GM21737 (cell line): ENCODE measurements at regions not wholly inside any gene's neighbourhood (a gene's known extent, or its start where the extent isn't known, plus 50 kb on each side); places are given as distances from the start of the nearest gene placed in this dataset.
"Not testable (repeated sequence)": the region's sequence is repeated elsewhere in the genome, so short reads cannot be mapped to it uniquely, and the experiment has no call there.

Source experiments
- ATAC-seq: cut with Tn5 transposase; IDR thresholded peaks from one replicate; pipeline ENCODE4 v1.9.1; 2021; ENCODE audit warnings: mild to moderate bottlenecking, moderate library complexity; ENCODE audit not compliant: unreplicated experiment

DNA sequence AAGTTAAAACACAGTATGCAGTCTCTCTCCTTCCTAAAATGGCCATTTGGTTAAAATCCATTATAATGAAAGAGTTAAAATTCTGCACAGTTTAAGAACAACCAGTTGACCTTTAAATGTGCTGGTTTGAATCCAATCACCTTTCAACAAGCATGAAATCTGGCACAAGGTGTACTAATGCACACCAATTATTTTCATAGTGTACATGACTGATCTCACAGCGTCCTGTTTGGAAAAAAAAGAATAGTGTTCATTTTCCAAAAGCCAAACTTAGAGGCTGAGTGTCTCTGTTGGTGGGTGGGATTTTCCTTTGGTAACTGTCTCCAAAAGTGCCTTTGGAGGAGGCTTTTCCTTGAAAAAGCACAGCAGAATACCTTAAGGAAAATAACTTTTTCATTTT is 180.6 kb downstream of the DEPDC1B start:
- ATAC-seq, result no peak

DNA sequence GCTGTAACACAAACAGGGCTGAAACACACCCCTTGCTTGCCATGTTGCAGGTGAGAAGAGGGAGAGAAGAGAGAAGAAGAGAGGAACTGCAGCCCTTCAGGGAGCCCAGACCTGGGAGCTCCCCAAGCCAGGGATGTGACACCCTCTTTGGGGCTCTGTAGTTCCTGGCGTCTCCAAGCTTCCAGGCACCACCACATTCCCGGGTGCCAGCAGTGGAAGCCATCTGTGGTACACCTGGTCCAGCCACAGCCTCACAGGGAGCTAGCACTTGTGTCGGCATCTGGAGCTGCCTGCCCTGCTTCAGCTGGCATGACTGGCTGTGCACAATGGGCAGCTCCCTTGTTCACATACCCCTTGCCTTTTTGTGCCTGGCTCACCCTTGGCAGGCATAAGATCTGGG is 182.1 kb downstream of the DEPDC1B start:
- ATAC-seq, result no peak

DNA sequence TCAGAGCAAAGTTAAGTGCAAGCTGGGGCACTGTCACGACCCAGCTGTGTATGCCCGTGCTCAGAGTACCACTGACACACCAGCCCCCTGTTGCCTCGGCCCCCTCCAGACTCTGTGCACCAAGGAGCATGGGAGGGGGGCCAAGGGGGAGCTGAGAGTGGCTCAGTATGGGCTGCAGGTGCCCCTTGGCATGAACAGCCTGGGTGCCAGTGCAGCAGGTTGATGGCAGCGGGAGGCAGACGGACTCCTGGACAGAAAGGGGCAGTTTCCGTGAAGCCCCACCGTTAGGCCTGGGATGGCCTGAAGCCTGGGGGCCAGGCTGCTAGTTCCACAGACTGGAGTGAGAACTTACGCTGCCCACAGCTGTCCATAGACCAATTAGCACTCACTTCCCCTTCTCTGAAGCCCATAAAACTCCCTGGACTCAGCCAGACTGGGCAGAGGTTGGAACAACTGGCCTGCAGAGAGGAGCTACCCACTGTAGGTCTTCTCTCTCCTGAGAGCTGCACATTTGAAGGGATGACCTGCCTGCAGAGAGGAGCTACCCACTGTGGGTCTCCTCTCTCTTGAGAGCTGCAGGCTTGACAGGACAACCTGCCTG is 182.8 kb downstream of the DEPDC1B start:
- ATAC-seq, result no peak

DNA sequence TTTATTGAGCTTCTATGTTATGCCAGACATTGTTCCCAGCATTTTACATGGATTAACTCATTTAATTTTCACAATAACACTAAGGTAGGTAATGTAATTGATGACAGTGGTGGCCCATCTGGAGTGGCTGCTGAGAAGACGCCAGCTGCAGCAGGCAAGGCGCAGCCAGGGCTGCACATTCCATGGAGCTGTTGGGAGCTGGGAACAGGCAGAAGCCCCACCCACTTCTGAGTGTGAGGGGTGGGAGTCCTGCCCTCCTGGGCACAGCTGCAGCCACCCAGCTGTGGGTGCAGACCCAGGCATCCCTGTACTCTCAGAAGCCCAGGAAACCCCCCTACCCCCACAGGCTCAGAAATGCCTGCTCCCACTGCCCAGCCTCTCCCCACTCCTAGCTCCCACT is 183.3 kb downstream of the DEPDC1B start:
- no peak for ATAC-seq

DNA sequence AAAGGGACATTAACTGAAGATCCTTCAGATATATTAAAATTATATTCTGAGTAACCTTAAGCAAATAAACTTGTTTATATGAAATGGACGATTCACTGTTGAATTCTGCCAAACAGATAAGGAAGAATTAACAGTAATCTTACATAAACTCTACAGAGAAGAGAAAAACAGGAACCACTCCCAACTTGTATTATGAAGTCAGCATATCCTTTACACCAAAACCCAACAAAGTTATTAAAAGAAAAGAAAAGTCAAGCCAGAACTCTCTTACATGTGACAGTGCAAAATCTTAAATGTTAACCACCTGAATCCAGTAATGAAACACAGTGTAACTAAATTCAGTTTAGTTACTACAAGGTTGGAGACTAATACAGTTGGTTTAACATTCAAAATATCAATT is 185.8 kb downstream of the DEPDC1B start:
- no peak for ATAC-seq

DNA sequence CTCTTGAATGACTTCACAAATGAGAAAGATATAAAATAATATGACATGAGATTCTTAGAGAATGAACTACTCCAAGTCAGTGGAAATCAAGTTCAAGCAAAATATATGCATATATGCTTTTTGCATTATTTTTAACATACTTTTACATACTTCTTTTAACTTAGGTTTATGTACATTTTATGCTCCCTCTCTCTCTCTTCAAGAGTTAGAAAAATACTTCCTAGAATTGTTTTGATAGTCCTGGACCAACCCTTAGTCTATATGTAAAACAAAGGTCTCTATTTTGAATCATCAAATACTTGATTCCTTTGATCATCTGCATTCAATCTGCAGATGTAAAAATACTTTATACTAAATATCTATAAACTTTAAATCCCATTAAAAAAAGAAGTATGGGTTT is 187.8 kb downstream of the DEPDC1B start:
- no peak for ATAC-seq

GRCh38 chr5:60510663-60511062 is 189.3 kb downstream of the DEPDC1B start:
- ATAC-seq, result no peak

DNA sequence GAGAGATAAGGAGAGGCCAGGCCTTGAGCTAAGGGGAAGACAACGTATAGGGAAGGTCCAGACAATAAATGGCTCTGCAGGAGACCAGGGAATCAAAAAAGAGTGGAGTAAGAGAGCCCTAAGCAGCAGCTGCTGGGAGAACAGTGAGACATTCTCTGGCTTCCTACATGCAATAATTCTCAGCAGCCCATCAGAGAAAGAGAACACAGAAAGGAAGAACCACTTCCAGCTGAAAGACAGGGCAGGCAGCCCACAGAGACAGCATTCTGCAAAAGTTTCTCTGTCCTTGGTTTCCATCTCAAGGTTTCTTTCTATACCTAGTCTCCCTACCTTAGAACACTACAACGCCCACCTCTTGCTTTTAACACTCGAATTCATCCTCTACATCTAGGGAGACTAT is 189.9 kb downstream of the DEPDC1B start:
- no peak for ATAC-seq

GRCh38 chr5:60509519-60509918 is 190.4 kb downstream of the DEPDC1B start:
- ATAC-seq, result no peak

DNA sequence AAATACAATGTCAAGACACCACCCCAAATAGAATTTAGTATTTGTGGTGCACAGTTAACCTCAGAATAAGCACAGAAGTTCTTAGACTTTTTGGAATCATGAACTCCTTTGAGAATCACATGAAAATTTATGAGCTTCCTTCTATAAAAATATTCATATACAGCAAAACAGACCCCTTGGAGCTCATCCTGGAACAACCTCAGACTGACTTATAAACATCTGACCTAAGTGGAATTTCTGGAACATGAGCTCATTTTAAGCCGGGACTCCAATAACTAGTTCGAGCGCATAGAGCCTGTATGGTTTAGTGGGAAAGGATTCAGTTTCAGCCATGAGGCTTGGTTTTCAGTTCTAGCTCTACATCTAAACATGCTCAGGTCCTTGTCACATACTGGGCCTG is 192.3 kb downstream of the DEPDC1B start:
- ATAC-seq, result no peak

DNA sequence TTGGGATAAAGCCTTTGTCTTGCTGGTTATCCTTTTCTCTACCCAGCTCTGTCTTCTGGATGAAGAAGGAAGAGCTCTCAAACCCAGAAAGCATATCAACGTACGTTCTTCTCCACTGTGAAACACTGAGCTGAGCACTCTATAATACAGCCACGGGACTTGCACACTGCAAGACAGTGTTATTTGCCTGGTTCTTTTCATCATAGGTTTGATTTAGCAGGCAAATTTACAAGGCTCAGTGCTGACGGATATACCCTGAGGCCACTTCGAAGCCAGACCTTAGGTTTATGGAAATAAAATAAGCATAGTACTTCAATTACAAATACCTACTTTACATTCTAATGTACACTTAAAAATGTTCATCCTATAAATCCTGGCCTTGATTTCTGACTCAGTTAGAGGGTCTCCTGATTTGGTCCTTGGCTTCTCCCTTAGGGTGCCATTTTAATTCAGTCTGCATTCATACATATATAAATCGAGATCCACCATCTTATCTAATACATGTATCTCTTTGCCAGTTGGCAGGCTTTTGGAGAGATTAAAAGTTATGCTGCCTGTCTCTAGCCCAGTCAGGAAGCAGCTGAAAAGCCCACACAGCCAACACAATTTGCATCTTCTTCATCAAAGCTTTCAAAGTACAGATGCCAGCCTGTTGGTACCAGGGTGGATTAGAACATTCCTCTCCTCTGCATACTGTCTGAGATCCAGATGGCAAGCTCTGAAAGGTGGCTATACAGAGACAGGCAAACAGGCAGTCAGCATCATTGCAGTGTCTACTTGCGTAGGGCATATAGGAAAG is 194.4 kb downstream of the DEPDC1B start:
- ATAC-seq, result no peak

GRCh38 chr5:60504342-60504741 is 195.6 kb downstream of the DEPDC1B start:
- peak; percentile 62 for ATAC-seq

- peak; percentile 74 for ATAC-seq
Observed at GRCh38 chr5:60503771-60504170, 196.2 kb downstream of the DEPDC1B start.

DNA sequence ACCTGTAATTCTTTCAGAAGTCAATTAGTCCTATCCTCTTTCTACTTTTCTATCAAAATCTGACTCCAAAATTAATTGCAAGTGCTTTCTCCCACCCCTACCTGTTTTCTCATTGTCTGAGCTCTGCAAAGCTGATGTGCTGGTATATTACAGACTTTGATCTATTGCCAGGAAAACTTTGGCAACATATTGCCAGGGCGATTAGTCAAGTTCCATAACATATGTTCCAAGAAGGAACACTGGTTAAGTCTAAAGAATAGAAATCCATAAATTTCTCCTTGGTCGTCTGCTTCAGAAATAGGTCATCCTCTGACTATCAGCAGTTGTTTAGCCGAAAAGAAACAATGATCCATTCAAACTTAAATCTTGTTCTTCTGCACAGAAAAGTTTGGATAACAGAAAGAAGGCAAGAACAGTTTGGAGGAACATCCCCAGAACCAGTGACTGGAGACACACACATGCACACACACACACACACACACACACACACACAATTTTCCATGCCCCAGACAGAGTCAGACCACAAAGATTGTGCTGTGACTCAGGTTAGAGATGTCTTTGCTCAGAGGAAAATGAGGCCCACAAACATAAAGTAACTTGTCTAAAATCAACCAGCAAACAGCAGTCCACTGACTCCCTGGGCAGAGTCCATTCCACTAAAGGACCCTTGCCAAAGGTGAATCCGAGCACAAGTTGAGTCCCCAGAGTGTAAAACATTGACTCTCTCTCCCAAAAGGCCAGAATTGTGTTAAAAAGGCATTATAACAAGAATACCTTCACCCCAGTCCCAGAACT is 202.1 kb downstream of the DEPDC1B start:
- no peak for ATAC-seq

DNA sequence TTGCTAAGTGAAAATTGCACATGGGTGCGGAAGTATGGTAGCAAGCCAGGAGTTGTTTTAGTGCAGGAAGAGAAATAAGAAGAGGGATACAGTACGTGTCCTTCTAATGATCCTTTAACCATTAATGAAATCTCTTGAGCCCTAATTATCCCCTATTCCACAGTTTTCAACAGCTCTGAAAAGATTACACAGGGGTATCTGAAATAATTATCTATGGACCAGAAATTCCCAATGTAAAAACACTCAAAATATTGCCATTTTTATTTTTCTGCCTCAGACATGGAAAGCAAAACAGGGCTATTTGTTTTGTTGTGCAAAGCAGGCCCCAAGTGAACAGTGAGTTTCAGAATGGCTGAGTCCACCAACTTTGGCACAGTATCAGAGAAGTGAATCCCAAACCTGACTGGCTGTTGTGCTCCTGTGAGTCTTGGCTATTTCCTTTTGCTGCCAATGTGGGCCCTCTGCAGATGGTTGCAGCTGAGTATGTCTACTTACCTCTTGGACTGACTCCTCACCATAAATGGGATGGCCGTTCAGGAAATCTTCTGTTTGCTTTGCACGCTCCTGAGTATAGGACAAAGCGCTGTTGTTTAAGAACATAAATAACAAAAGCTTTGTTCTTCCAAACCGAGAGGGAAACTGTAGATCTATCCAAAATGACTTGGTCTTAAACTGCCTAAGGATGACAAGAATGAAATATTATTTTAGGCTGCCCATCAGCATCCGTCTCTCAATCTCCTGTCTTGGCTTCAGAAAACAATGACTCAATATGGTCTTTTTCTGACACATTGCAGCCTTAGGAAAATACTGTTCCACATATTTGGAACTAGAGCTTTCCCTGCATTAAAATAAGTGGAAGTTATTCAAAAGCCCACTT is 204.1 kb downstream of the DEPDC1B start:
- ATAC-seq, result no peak

- ATAC-seq, result peak; percentile 74
Observed at GRCh38 chr5:60494635-60495034, 205.3 kb downstream of the DEPDC1B start.

DNA sequence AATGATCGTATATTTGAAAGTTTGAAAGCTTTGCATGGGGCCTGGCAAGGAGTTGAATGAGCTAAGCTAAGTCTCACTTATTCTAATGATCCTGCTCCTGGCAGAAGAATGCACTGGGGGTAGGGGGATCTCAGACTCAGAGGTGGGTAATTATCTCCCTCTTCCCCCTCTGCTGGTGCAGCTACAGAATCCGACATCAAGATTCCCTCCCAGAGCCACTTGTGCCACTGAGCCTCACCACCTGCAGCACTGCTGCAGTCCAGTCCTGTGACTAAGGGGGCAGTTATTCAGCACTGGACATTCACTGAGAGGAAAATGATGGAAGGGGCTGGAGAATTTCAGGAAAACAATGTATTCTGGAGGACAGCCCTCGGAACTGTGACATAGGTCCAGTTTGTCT is 205.8 kb downstream of the DEPDC1B start:
- ATAC-seq, result no peak

- no peak for ATAC-seq
Observed at GRCh38 chr5:60493372-60493771, 206.6 kb downstream of the DEPDC1B start.

DNA sequence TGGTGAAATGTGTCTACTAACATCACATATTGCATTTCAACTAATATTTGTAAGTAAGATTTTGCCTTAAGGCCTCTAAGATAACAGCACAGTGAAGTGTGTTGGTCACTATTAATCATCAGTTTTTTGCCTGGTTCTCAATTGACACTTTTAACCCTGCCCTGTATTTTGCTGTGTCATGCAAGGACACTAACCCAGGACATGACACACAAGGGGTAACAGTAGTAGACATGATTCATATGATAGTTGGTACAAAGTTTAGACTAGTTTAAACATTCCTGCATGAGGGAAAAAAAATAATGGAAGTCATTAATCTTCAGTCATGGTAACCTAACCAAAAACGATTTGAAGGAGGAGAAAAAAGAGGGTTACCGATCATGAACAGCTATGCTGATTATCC is 207.0 kb downstream of the DEPDC1B start:
- no peak for ATAC-seq

DNA sequence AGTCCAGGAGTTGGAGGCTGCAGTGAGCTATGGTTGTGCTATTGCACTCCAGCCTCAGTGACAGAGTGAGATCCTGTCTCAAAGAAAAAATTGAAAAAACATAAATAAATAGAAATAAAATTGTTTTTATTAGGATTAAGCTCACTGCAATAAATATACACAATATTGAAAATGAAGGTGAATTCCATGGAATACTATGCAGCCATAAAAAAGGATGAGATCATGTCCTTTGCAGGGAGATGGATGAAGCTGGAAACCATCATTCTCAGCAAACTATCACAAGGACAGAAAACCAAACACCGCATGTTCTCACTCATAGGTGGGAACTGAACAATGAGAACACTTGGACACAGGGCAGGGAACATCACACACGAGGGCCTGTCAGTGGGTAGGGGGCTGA is 207.6 kb downstream of the DEPDC1B start:
- ATAC-seq, result not testable (repeated sequence)

DNA sequence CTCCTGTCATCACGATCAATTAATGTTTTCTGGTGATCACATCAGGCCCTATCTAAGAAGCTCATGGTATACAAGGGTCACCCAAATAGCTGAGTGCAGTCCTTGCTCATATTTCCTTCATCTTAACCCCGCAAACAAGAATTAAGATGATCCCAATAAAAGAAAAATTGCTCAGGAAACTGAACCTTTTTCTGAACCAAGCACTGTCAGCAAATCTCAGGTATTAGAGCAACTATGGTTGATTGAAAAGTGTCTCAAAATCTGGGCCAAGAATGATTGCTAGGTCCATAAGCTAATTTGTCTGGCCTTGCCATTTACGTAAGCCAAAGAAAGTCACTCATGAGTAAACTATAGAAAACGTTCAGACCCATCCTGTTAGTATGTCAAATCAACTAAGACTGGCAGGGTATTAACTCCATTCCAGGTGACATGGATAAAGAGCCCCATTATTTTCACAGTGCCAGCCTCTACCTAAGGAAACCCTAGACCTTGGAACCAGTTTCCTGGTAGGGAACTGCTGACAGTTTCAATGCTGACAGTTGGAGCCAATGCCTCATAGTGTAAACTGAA is 209.3 kb downstream of the DEPDC1B start:
- ATAC-seq, result no peak
